ENCODE measurements at regions not wholly inside any gene's neighbourhood (a gene's known extent, or its start where the extent isn't known, plus 50 kb on each side); places are given as distances from the start of the nearest gene placed in this dataset.

DNA sequence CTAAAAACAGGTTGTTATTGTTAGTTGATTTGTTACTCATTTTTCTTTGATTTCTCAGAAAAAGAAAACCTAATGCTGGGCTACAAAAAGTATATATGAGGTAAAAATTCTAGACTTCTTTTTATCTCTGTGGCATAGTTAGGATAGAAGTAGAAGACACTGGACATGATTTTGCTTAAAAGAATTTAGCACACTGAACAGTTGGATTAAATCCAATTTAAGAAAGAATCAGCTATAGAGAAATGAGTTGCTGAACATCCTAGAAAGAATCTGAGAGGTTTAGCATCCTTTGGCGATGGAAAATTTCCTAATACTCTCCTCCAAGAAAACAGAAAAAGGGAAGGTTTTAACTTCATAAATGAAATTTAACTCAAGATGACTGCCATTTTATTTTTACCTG lies 259.7 kb downstream of the TBL1XR1 start:
- H3K36me3 ChIP-seq (replicated peaks in 1 of 2; ENCODE audit: control insufficient read depth in 1 of 2, insufficient read depth in 2 of 2, low read length in 1 of 2), result no peaks in the 10 kb centered on the region
- H3K27me3 ChIP-seq (ENCODE audit: insufficient read depth), result no peaks in the 10 kb centered on the region
- H3K4me2 ChIP-seq, result no peak overlapping the region
- H3F3A ChIP-seq (replicated peaks; ENCODE audit: insufficient read depth), result no peaks in the 10 kb centered on the region
- no peaks in the 10 kb centered on the region for H3K9me2 ChIP-seq
- H3K9ac ChIP-seq, result no peak overlapping the region
- no peak for DNase-seq
- ChIA-PET CTCF (interaction anchor here (1.0 to 2.8 kb wide), 8 partner anchors 10 to 1646 kb away, joined by 3 to 29 read pairs (median 4); no protein-coding TSS in a partner anchor), POLR2A (no interaction called here)
- H3K4me3 ChIP-seq (ENCODE audit: low read depth in 2 of 2, low read length in 1 of 2), result no peak overlapping the region
- no peaks in the 10 kb centered on the region for H3K9me3 ChIP-seq
- no peak for TF ChIP-seq FOSL2 (IDR thresholded peaks at IDR 0.05; ENCODE audit: borderline replicate concordance, low read depth)
- no peak for TF ChIP-seq TCF12 (IDR thresholded peaks at IDR 0.05)
- no peak for TF ChIP-seq EZH2phosphoT487 (IDR thresholded peaks at IDR 0.05; ENCODE audit: borderline replicate concordance, low read depth)
- no peak for TF ChIP-seq SIN3A (IDR thresholded peaks at IDR 0.05; ENCODE audit: borderline replicate concordance, low read depth, low read length)
- TF ChIP-seq, protein P1, sequence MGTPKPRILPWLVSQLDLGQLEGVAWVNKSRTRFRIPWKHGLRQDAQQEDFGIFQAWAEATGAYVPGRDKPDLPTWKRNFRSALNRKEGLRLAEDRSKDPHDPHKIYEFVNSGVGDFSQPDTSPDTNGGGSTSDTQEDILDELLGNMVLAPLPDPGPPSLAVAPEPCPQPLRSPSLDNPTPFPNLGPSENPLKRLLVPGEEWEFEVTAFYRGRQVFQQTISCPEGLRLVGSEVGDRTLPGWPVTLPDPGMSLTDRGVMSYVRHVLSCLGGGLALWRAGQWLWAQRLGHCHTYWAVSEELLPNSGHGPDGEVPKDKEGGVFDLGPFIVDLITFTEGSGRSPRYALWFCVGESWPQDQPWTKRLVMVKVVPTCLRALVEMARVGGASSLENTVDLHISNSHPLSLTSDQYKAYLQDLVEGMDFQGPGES (IDR thresholded peaks at IDR 0.05; ENCODE audit: low read depth, low read length), result no peak
- TF ChIP-seq RFX5 (IDR thresholded peaks at IDR 0.05; ENCODE audit: low read length), result no peak
- no peak for TF ChIP-seq RAD21 (IDR thresholded peaks at IDR 0.05; ENCODE audit: low read length)
- TF ChIP-seq, protein P2, sequence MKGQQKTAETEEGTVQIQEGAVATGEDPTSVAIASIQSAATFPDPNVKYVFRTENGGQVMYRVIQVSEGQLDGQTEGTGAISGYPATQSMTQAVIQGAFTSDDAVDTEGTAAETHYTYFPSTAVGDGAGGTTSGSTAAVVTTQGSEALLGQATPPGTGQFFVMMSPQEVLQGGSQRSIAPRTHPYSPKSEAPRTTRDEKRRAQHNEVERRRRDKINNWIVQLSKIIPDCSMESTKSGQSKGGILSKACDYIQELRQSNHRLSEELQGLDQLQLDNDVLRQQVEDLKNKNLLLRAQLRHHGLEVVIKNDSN (IDR thresholded peaks at IDR 0.05; ENCODE audit: borderline replicate concordance, low read depth), result no peak
- TF ChIP-seq NFIC (IDR thresholded peaks at IDR 0.05; ENCODE audit: borderline replicate concordance), result no peak
- TF ChIP-seq EP300 (IDR thresholded peaks at IDR 0.05; ENCODE audit: borderline replicate concordance in 1 of 2, low read depth in 1 of 2, low read length in 1 of 2), result no peak
- TF ChIP-seq ELF1 (IDR thresholded peaks at IDR 0.05), result no peak
- no peak for TF ChIP-seq SMC3 (IDR thresholded peaks at IDR 0.05; ENCODE audit: low read depth, low read length)
- no peak overlapping the region for H2AFZ ChIP-seq (ENCODE audit: low read depth)
- no peak overlapping the region for H3K27ac ChIP-seq (ENCODE audit: low read depth in 2 of 2, low read length in 1 of 2)
- H3K79me2 ChIP-seq (ENCODE audit: insufficient read depth), result no peaks in the 10 kb centered on the region
- no peaks in the 10 kb centered on the region for H4K20me1 ChIP-seq (ENCODE audit: insufficient read depth)
- peaks cover 0 to 2% of the 10 kb centered on the region in 2 experiments; a peak in 2 of 4 replicates for H3K4me1 ChIP-seq (ENCODE audit: control insufficient read depth in 1 of 2, insufficient read depth in 2 of 2, low read depth in 1 of 2, low read length in 1 of 2)
- 92% methylated on average over 1 of the region's 1 CpG for WGBS (ENCODE audit: low lambda C conversion rate)

DNA sequence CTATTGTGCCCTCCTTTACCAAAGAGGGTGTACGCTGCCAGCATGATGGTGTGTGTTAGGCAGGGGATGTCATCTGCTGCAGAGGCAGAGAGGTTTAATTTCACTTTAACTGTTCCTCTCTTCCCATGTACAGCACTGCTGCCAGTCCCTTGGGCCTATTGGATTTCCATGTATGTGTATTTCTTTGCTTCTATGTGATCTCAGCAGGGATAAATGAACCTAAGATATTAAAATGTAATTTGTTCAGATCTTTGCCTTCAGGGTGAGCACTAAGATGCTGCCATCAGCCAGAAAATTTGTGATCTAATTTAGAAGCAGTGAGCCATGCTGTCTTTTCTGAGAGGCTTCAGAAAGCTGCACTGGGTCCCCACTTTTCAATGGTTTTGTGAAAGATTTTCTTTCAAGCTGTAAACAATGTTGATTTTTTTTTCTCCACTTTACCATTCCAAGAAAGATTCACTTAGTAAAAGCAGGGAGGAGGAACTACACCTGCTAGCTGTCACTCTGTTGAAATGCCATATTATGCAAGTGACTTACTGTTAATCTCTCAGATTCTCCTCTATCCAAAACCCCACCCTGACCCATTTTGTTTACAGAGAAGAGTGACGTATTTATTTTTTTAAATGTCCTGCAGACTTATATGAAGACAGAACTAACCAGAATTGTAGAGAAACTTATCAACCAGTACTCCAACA lies 261.9 kb downstream of the TBL1XR1 start:
- POLR2A ChIA-PET, result no interaction called here

More for the DNA sequence above, 261.9 kb downstream of the TBL1XR1 start:
- Histone ChIP-seq H3K4me1 (ENCODE audit: control insufficient read depth in 1 of 2, insufficient read depth in 2 of 2, low read depth in 1 of 2, low read length in 1 of 2) (peaks cover 0 to 2% of the 10 kb centered on the region in 2 experiments; a peak in 2 of 4 replicates), H3K27me3 (ENCODE audit: insufficient read depth) (no peaks in the 10 kb centered on the region), H3K36me3 (replicated peaks in 1 of 2; ENCODE audit: control insufficient read depth in 1 of 2, insufficient read depth in 2 of 2, low read length in 1 of 2) (no peaks in the 10 kb centered on the region), H3F3A (replicated peaks; ENCODE audit: insufficient read depth) (no peaks in the 10 kb centered on the region), H3K79me2 (ENCODE audit: insufficient read depth) (no peaks in the 10 kb centered on the region), H3K9ac (no peak overlapping the region), H3K9me2 (no peaks in the 10 kb centered on the region), H4K20me1 (ENCODE audit: insufficient read depth) (no peaks in the 10 kb centered on the region), H3K4me2 (no peak overlapping the region), H3K9me3 (no peaks in the 10 kb centered on the region), H2AFZ (ENCODE audit: low read depth) (no peak overlapping the region), H3K27ac (ENCODE audit: low read depth in 2 of 2, low read length in 1 of 2) (no peak overlapping the region), H3K4me3 (ENCODE audit: low read depth in 2 of 2, low read length in 1 of 2) (no peak overlapping the region)
- CTCF ChIA-PET, result no interaction called here
- WGBS (ENCODE audit: low lambda C conversion rate), result 88% methylated on average over 2 of the region's 2 CpGs
- DNase-seq, result no peak
- TF ChIP-seq RXRA (IDR thresholded peaks at IDR 0.05; ENCODE audit: borderline replicate concordance, low read depth) (no peak), POLR2AphosphoS5 (IDR thresholded peaks at IDR 0.05; ENCODE audit: low read depth, low read length) (no peak), USF2 (IDR thresholded peaks at IDR 0.05; ENCODE audit: borderline replicate concordance, low read depth, low read length) (no peak), NRF1 (IDR thresholded peaks at IDR 0.05; ENCODE audit: low read depth, low read length) (no peak), SIN3A (IDR thresholded peaks at IDR 0.05; ENCODE audit: borderline replicate concordance, low read depth, low read length) (no peak), JUND (IDR thresholded peaks at IDR 0.05) (no peak), TEAD4 (IDR thresholded peaks at IDR 0.05; ENCODE audit: borderline replicate concordance, insufficient read depth) (no peak), MEF2A (IDR thresholded peaks at IDR 0.05; ENCODE audit: borderline replicate concordance, low read depth) (no peak), GABPA (IDR thresholded peaks at IDR 0.05; ENCODE audit: low read depth) (no peak)
- TF ChIP-seq, protein P3, sequence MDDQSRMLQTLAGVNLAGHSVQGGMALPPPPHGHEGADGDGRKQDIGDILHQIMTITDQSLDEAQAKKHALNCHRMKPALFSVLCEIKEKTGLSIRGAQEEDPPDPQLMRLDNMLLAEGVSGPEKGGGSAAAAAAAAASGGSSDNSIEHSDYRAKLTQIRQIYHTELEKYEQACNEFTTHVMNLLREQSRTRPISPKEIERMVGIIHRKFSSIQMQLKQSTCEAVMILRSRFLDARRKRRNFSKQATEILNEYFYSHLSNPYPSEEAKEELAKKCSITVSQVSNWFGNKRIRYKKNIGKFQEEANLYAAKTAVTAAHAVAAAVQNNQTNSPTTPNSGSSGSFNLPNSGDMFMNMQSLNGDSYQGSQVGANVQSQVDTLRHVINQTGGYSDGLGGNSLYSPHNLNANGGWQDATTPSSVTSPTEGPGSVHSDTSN (IDR thresholded peaks at IDR 0.05), result no peak
- TF ChIP-seq, protein P1 (IDR thresholded peaks at IDR 0.05; ENCODE audit: low read depth, low read length), result no peak

All from SK-N-SH (cell line).